Type B pancreatic cell (in vitro differentiated cells): ENCODE measurements at regions not wholly inside any gene's neighbourhood (a gene's known extent, or its start where the extent isn't known, plus 50 kb on each side); places are given as distances from the start of the nearest gene placed in this dataset.
A peak's percentile ranks its signal among the peaks of the same experiment; 100 is the strongest.

ENCODE experiments used
- DNase-seq: peaks from one replicate; pipeline ENCODE4 v3.0.0; 2021; ENCODE audit warnings: mixed read lengths; ENCODE audit not compliant: unreplicated experiment; ENCODE audit errors: extremely low spot score
- H3K27ac Mint-ChIP-seq: 2 replicates; pipeline ENCODE4 v1.8.0; 2021; ENCODE audit warnings: mild to moderate bottlenecking, mixed read lengths
- H3K27me3 Mint-ChIP-seq: 2 replicates; pipeline ENCODE4 v1.8.0; 2021; ENCODE audit warnings: mixed read lengths
- H3K36me3 Mint-ChIP-seq: 2 replicates; pipeline ENCODE4 v1.8.0; 2021; ENCODE audit warnings: mixed read lengths
- H3K4me1 Mint-ChIP-seq: one replicate; pipeline ENCODE4 v1.8.0; 2021; ENCODE audit warnings: mixed read lengths; ENCODE audit not compliant: unreplicated experiment
- H3K4me3 Mint-ChIP-seq: 2 replicates; pipeline ENCODE4 v1.8.0; 2021; ENCODE audit warnings: mild to moderate bottlenecking, mixed read lengths
- H3K9me3 Mint-ChIP-seq: 2 replicates; pipeline ENCODE4 v1.8.0; 2021; ENCODE audit warnings: mixed read lengths
- CTCF ChIP-seq: fragments of 200-600 bp; sonication (generic); conservative IDR thresholded peaks from 2 replicates; pipeline ENCODE4 v1.5.0; 2021; ENCODE audit warnings: antibody characterized with exemption, mild to moderate bottlenecking

GRCh38 chr5:133830281-133830680, 138.1 kb downstream of the C5orf15 start:
- Mint-ChIP-seq H3K36me3 (no peaks in the 10 kb centered on the region), H3K27me3 (peaks cover 15% of the 10 kb centered on the region), H3K9me3 (peaks cover 5% of the 10 kb centered on the region), H3K4me3 (no peak overlapping the region), H3K27ac (no peak overlapping the region), H3K4me1 (peaks cover 8% of the 10 kb centered on the region)
- DNase-seq: no peak
- TF ChIP-seq CTCF: no peak

GRCh38 chr5:133829786-133830185, 138.6 kb downstream of the C5orf15 start:
- TF ChIP-seq CTCF: no peak
- Mint-ChIP-seq H3K27ac (no peak overlapping the region), H3K27me3 (peaks cover 15% of the 10 kb centered on the region), H3K36me3 (no peaks in the 10 kb centered on the region), H3K9me3 (peaks cover 5% of the 10 kb centered on the region), H3K4me1 (peaks cover 13% of the 10 kb centered on the region), H3K4me3 (no peak overlapping the region)
- DNase-seq: no peak

GRCh38 chr5:133828722-133829121, 139.7 kb downstream of the C5orf15 start:
- no peak for DNase-seq
- H3K27me3 Mint-ChIP-seq: peaks cover 11% of the 10 kb centered on the region
- H3K4me1 Mint-ChIP-seq: peaks cover 13% of the 10 kb centered on the region
- no peak overlapping the region for H3K27ac Mint-ChIP-seq
- H3K36me3 Mint-ChIP-seq: no peaks in the 10 kb centered on the region
- peaks cover 5% of the 10 kb centered on the region for H3K9me3 Mint-ChIP-seq
- no peak overlapping the region for H3K4me3 Mint-ChIP-seq
- TF ChIP-seq CTCF: no peak

GRCh38 chr5:133827830-133828229, 140.6 kb downstream of the C5orf15 start:
- H3K36me3 Mint-ChIP-seq: no peaks in the 10 kb centered on the region
- peaks cover 13% of the 10 kb centered on the region for H3K4me1 Mint-ChIP-seq
- H3K27me3 Mint-ChIP-seq: peaks cover 14% of the 10 kb centered on the region
- no peak overlapping the region for H3K4me3 Mint-ChIP-seq
- H3K9me3 Mint-ChIP-seq: peaks cover 5% of the 10 kb centered on the region
- no peak for DNase-seq
- TF ChIP-seq CTCF: no peak
- H3K27ac Mint-ChIP-seq: no peak overlapping the region

- Mint-ChIP-seq H3K27me3 (peaks cover 17% of the 10 kb centered on the region), H3K27ac (peak overlapping the region; percentile 56), H3K9me3 (peaks cover 5% of the 10 kb centered on the region), H3K4me3 (no peak overlapping the region), H3K36me3 (no peaks in the 10 kb centered on the region), H3K4me1 (peaks cover 13% of the 10 kb centered on the region)
- no peak for DNase-seq
- TF ChIP-seq CTCF: no peak
Observed at GRCh38 chr5:133827011-133827410, 141.4 kb downstream of the C5orf15 start.
